Nephron progenitor cell (in vitro differentiated cells): ENCODE measurements at regions not wholly inside any gene's neighbourhood (a gene's known extent, or its start where the extent isn't known, plus 50 kb on each side); places are given as distances from the start of the nearest gene placed in this dataset.
"Not testable (repeated sequence)": the region's sequence is repeated elsewhere in the genome, so short reads cannot be mapped to it uniquely, and the experiment has no call there.

Source experiments
- DNase-seq: peaks from one replicate; pipeline ENCODE4 v3.0.0; 2021
- H3K27ac Mint-ChIP-seq: 2 replicates; pipeline ENCODE4 v1.8.0; 2021; ENCODE audit warnings: mild to moderate bottlenecking, moderate library complexity, mixed read lengths
- H3K27me3 Mint-ChIP-seq: 2 replicates; pipeline ENCODE4 v1.8.0; 2021; ENCODE audit warnings: mild to moderate bottlenecking, low read depth, mixed read lengths; ENCODE audit not compliant: poor library complexity
- H3K36me3 Mint-ChIP-seq: 2 replicates; pipeline ENCODE4 v1.8.0; 2021; ENCODE audit warnings: low read depth, mixed read lengths
- H3K4me1 Mint-ChIP-seq: 2 replicates; pipeline ENCODE4 v1.8.0; 2021; ENCODE audit warnings: mixed read lengths
- H3K4me3 Mint-ChIP-seq: 2 replicates; pipeline ENCODE4 v1.8.0; 2021; ENCODE audit warnings: mild to moderate bottlenecking, moderate library complexity, mixed read lengths
- H3K9me3 Mint-ChIP-seq: 2 replicates; pipeline ENCODE4 v1.8.0; 2021; ENCODE audit warnings: mild to moderate bottlenecking, moderate library complexity, mixed read lengths
- TF ChIP-seq, protein P1 (sequence below): fragments of 200-600 bp; sonication (generic); IDR thresholded peaks from 2 replicates; pipeline ENCODE4 v1.5.0; 2021; ENCODE audit warnings: antibody characterized with exemption

DNA sequence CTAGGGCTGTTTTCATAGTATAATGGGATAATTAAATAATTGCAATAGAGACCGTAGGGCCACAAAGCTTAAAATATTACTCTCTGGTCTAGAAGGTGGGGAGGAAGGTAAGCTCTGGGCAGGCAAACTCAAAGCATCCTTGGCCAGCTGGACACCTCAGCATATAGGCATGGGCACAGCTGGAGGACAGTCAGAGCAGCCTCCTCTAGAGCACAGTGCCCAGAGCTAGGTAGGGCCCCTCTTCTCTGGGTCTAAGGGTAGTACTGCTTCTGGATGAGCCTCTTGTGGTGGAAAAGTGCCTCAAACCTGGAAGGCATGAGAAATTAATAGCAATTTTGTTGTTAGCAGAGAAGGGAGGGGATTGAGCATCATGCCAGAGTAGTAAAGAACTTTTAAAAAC is 116.9 kb upstream of the FOXN2 start:
- DNase-seq, result no peak
- Mint-ChIP-seq H3K4me1 (peaks cover 9% of the 10 kb centered on the region), H3K4me3 (no peak overlapping the region), H3K27me3 (no peaks in the 10 kb centered on the region), H3K9me3 (no peaks in the 10 kb centered on the region), H3K36me3 (no peaks in the 10 kb centered on the region), H3K27ac (no peak overlapping the region)
- TF ChIP-seq, protein P1, sequence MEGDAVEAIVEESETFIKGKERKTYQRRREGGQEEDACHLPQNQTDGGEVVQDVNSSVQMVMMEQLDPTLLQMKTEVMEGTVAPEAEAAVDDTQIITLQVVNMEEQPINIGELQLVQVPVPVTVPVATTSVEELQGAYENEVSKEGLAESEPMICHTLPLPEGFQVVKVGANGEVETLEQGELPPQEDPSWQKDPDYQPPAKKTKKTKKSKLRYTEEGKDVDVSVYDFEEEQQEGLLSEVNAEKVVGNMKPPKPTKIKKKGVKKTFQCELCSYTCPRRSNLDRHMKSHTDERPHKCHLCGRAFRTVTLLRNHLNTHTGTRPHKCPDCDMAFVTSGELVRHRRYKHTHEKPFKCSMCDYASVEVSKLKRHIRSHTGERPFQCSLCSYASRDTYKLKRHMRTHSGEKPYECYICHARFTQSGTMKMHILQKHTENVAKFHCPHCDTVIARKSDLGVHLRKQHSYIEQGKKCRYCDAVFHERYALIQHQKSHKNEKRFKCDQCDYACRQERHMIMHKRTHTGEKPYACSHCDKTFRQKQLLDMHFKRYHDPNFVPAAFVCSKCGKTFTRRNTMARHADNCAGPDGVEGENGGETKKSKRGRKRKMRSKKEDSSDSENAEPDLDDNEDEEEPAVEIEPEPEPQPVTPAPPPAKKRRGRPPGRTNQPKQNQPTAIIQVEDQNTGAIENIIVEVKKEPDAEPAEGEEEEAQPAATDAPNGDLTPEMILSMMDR, result no peak

DNA sequence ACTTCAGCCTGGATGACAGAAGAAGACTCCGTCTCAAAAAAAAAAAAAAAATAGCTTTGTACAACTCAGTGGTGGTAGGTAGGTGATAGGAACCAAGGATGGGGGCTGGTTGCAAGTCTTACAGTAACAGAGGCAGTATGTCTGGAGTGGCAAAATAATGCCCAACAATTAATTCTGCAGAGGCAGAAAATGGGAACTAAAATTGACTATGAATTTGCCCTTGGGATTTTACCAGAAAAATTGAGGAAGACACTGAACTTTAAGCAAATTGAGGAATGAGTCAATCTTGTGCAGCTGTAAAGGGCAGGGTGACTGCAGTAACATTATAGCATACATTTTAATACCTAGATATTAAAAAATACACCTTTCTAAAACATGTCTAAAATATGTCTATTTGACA is 116.1 kb upstream of the FOXN2 start:
- Mint-ChIP-seq H3K4me1 (peaks cover 9% of the 10 kb centered on the region), H3K4me3 (no peak overlapping the region), H3K9me3 (no peaks in the 10 kb centered on the region), H3K27ac (no peak overlapping the region), H3K36me3 (no peaks in the 10 kb centered on the region), H3K27me3 (no peaks in the 10 kb centered on the region)
- DNase-seq, result no peak
- TF ChIP-seq, protein P1, result no peak

DNA sequence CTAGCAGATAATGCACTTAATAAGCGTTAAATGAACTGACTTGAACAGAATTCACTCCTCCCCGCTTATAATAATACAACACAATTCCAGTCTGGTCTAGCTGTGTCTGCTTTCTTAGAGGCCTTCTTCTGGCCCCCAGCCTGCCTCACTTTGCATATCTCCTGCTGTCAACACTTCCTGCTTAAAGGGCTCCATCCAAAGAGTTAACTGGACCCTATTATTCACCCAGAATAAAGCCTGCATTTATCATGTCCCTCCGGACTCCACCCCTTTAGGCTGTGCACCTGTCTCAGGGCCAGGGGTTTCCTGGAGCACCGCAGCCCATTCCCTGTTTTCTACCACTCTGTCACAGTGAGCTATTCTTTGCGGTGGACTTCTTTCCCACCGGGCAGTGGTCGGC is 115.4 kb upstream of the FOXN2 start:
- no peak overlapping the region for H3K27ac Mint-ChIP-seq
- no peaks in the 10 kb centered on the region for H3K27me3 Mint-ChIP-seq
- no peaks in the 10 kb centered on the region for H3K36me3 Mint-ChIP-seq
- H3K4me1 Mint-ChIP-seq, result peaks cover 9% of the 10 kb centered on the region
- no peaks in the 10 kb centered on the region for H3K9me3 Mint-ChIP-seq
- TF ChIP-seq, protein P1, result no peak
- no peak overlapping the region for H3K4me3 Mint-ChIP-seq
- no peak for DNase-seq

DNA sequence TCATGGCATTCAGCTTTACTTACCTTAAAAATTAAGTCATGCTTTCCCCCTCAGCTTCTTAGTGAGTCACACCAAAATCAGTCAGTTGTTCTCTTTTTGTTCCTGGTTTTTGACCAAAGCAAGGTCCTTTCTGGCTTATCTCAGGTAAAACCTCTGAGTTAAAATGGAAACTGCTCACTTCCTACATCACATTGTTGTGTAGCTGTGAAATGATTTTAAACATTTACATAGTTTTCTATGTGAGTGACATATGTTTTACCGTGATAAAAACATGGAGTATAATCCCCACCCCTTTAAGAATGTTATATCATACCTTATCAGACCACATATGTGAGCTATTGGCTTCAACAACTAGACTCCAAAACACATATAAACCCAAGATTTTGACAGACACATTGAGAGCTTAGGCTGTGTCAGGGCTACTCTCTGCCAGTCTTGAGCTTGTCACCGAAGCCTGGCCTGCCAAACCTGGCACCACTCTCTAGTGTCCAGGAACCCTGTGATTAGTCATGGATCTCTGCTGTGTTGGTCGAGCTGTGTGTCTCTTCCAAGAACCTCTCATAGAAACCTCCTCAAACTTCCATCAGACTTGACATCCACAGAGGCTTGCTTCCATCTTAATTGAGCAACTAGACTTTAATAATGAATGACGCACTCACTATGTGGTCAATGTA is 113.7 kb upstream of the FOXN2 start:
- TF ChIP-seq, protein P1, result no peak
- no peaks in the 10 kb centered on the region for H3K27me3 Mint-ChIP-seq
- DNase-seq, result no peak
- no peaks in the 10 kb centered on the region for H3K9me3 Mint-ChIP-seq
- no peak overlapping the region for H3K27ac Mint-ChIP-seq
- H3K4me1 Mint-ChIP-seq, result peaks cover 9% of the 10 kb centered on the region
- H3K4me3 Mint-ChIP-seq, result no peak overlapping the region
- no peaks in the 10 kb centered on the region for H3K36me3 Mint-ChIP-seq

DNA sequence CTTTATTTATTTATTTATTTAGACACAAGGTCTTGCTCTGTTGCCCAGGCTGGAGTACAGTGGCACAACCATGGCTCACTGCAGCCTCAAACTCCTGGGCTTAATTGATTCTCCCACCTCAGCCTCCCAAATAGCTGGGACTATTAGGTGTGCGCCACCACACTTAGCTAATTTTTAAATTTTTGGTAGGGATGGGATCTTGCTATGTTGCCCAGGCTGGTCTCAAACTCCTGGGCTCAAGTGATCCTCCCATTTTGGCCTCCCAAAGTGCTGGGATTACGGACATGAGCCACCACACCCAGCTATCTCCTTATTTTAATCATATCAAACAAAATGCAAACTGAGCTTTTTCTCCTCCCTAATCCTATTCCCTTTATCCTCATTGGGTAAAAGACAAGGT is 113.0 kb upstream of the FOXN2 start:
- H3K4me3 Mint-ChIP-seq, DNase-seq, H3K27me3 Mint-ChIP-seq, H3K27ac Mint-ChIP-seq, H3K36me3 Mint-ChIP-seq, H3K4me1 Mint-ChIP-seq, H3K9me3 Mint-ChIP-seq: not testable (repeated sequence)

DNA sequence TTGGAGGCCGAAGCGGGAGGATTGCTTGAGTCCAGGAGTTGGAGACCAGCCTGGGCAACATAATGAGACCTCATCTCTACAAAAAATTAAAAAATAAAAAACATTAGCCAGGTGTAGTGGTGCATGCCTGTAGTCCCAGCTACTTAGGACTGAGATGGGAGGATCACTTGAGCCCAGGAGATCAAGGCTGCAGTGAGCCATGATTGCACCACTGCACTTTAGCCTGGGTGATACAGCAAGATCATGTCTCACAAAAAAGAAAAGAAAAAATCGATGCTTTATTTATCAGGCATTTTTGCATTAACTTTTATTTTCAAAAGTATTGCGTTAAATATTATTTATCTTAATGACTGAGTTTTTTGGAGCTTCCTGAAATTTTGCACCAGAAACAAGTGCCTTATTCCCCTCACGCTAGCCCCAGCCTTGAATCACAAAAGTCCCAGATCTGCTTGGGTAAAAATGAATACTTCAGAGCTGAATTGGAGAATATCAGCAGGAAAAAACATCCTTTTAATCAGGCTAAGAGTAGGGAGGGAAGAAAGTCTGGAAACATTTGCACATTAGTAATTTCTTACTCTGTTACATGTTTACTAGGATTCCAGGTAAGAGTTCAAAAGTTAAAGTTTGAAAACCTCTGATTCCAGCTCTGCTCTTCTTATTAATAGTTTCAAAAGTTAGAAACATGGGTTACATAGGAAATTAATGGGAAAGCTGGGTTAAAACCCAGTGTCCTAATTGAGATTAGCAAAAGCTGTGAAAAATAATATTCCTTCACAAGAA is 111.4 kb upstream of the FOXN2 start:
- H3K9me3 Mint-ChIP-seq, result no peaks in the 10 kb centered on the region
- no peak overlapping the region for H3K4me3 Mint-ChIP-seq
- no peaks in the 10 kb centered on the region for H3K36me3 Mint-ChIP-seq
- DNase-seq, result no peak
- no peaks in the 10 kb centered on the region for H3K27me3 Mint-ChIP-seq
- no peak overlapping the region for H3K27ac Mint-ChIP-seq
- H3K4me1 Mint-ChIP-seq, result no peaks in the 10 kb centered on the region
- TF ChIP-seq, protein P1, result no peak
